Endothelial cell of umbilical vein (primary cell): ENCODE measurements at regions not wholly inside any gene's neighbourhood (a gene's known extent, or its start where the extent isn't known, plus 50 kb on each side); places are given as distances from the start of the nearest gene placed in this dataset.

Source experiments
- CTCF ChIP-seq, 2 donors: IDR thresholded peaks; 1 replicate in 1 of 2; 2 replicates in 1 of 2; pipeline ENCODE4 v1.5.1; 2011; ENCODE audit warnings: low read length in 2 of 2, mild to moderate bottlenecking in 2 of 2, moderate library complexity in 2 of 2, control low read depth in 1 of 2, inconsistent platforms in 1 of 2, low read depth in 1 of 2; ENCODE audit not compliant: insufficient read depth in 1 of 2; ENCODE audit errors: extremely low read depth in 1 of 2
- EZH2 ChIP-seq: IDR thresholded peaks from 2 replicates; pipeline ENCODE4 v1.6.1; 2012; ENCODE audit warnings: borderline replicate concordance, low read depth, mild to moderate bottlenecking, moderate library complexity, low read length, inconsistent platforms; ENCODE audit not compliant: severe bottlenecking
- FOS ChIP-seq: IDR thresholded peaks from 2 replicates; pipeline ENCODE4 v1.6.1; 2011; ENCODE audit warnings: mild to moderate bottlenecking, low read length, moderate library complexity, borderline replicate concordance; ENCODE audit not compliant: insufficient read depth
- GATA2 ChIP-seq: IDR thresholded peaks from 2 replicates; pipeline ENCODE4 v1.7.0; 2011; ENCODE audit warnings: low read depth, mild to moderate bottlenecking, moderate library complexity, mixed read lengths, low read length; ENCODE audit not compliant: insufficient read length, insufficient read depth
- JUN ChIP-seq: IDR thresholded peaks from 2 replicates; pipeline ENCODE4 v1.6.1; 2011; ENCODE audit warnings: borderline replicate concordance, low read depth; ENCODE audit not compliant: insufficient read length, insufficient read depth
- MAX ChIP-seq: IDR thresholded peaks from 2 replicates; pipeline ENCODE4 v1.6.1; 2011; ENCODE audit not compliant: insufficient read depth, insufficient read length
- POLR2A ChIP-seq: IDR thresholded peaks from 2 replicates; pipeline ENCODE4 v1.6.1; 2012; ENCODE audit warnings: low read depth, mild to moderate bottlenecking, control low read depth, low read length

- no peak for TF ChIP-seq CTCF (IDR thresholded peaks at IDR 0.05; ENCODE audit: extremely low read depth in 1 of 2, insufficient read depth in 1 of 2, low read depth in 1 of 2, low read length in 2 of 2)
- TF ChIP-seq POLR2A, result no peak
- TF ChIP-seq GATA2, result no peak
- TF ChIP-seq EZH2, result no peak
- TF ChIP-seq JUN, result no peak
- TF ChIP-seq MAX, result no peak
- no peak for TF ChIP-seq FOS
These were observed 269.7 kb downstream of the OTOL1 start for GRCh38 chr3:161766331-161766730.
